A549 (cell line): ENCODE measurements at regions not wholly inside any gene's neighbourhood (a gene's known extent, or its start where the extent isn't known, plus 50 kb on each side); places are given as distances from the start of the nearest gene placed in this dataset.

Source experiments
- ATAC-seq, 2 experiments: fragments of 200-7000 bp in 1 of 2; fragments of >200 bp in 1 of 2; cut with Nextera tagmentation in 1 of 2; cut with Tn5 transposase in 1 of 2; 3 replicates each; pipeline versions ENCODE4 v1.8.0 to v1.9.1; 2018 to 2020; ENCODE audit warnings: mild to moderate bottlenecking in 1 of 2, moderate library complexity in 1 of 2
- CTCF ChIA-PET: fragments of 300-600 bp; sonication (Branson Sonifier 250); formaldehyde crosslinking; extraction: SDS; loops from one replicate; lab custom pipeline; 2021; ENCODE audit warnings: antibody characterized with exemption, inconsistent platforms; lab: Yijun Ruan, JAX
- POLR2A ChIA-PET: fragments of 350-600 bp; formaldehyde crosslinking; extraction: SDS; loops from one replicate; lab custom pipeline; 2021; ENCODE audit warnings: antibody characterized with exemption, inconsistent platforms; lab: Yijun Ruan, JAX
- DNase-seq, 2 experiments: peaks; one replicate each; pipeline versions ENCODE4 v3.0.0 to v3.0.0-alpha.2; 2011 to 2016; ENCODE audit warnings: low read depth in 1 of 2, low spot score in 1 of 2
- FAIRE-seq: peaks from 2 replicates; lab custom pipeline; 2011; peaks lifted over from hg19 to GRCh38; lab: Jason Lieb, UNC
- H3K27ac ChIP-seq, 2 experiments: fragments of >200 bp; sonication (Bioruptor Twin); formaldehyde crosslinking; 3 replicates each; pipeline ENCODE4 v1.5.1; 2016 to 2017
- H3K4me1 ChIP-seq: fragments of >200 bp; sonication (Bioruptor Twin); formaldehyde crosslinking; 3 replicates; pipeline ENCODE4 v1.6.1; 2016
- H3K4me2 ChIP-seq: fragments of >200 bp; sonication (Bioruptor Twin); formaldehyde crosslinking; 3 replicates; pipeline ENCODE4 v1.6.1; 2016
- H3K4me3 ChIP-seq: fragments of >200 bp; sonication (Bioruptor Twin); formaldehyde crosslinking; 3 replicates; pipeline ENCODE4 v1.5.1; 2016
- H3K9me3 ChIP-seq: fragments of >200 bp; sonication (Bioruptor Twin); formaldehyde crosslinking; 3 replicates; pipeline ENCODE4 v1.6.1; 2016
- ATOH8 ChIP-seq: fragments of 250-450 bp; sonication (Bioruptor Pico); IDR thresholded peaks from 2 replicates; pipeline ENCODE4 v1.5.0; 2020; ENCODE audit warnings: low read depth, mild to moderate bottlenecking, moderate library complexity
- CBX2 ChIP-seq: fragments of 200-600 bp; sonication (generic); IDR thresholded peaks from 2 replicates; pipeline ENCODE4 v1.6.1; 2016; ENCODE audit warnings: low read depth, mild to moderate bottlenecking, borderline replicate concordance
- CTCF ChIP-seq: fragments of >200 bp; sonication (Bioruptor Twin); formaldehyde crosslinking; IDR thresholded peaks from 3 replicates; pipeline ENCODE4 v1.5.1; 2016
- EHF ChIP-seq: fragments of 250-450 bp; sonication (Bioruptor Pico); IDR thresholded peaks from 2 replicates; pipeline ENCODE4 v1.5.0; 2020; ENCODE audit warnings: mild to moderate bottlenecking
- EHMT2 ChIP-seq: fragments of 200-600 bp; sonication (generic); IDR thresholded peaks from 2 replicates; pipeline ENCODE4 v1.6.1; 2016; ENCODE audit warnings: antibody characterized with exemption, low read depth, mild to moderate bottlenecking, moderate library complexity
- HDAC2 ChIP-seq: fragments of 200-600 bp; sonication (generic); IDR thresholded peaks from 2 replicates; pipeline ENCODE4 v1.6.1; 2016
- HMGXB4 ChIP-seq: fragments of 250-450 bp; sonication (Bioruptor Pico); IDR thresholded peaks from 2 replicates; pipeline ENCODE4 v1.5.0; 2021; ENCODE audit warnings: mild to moderate bottlenecking, moderate library complexity, borderline replicate concordance
- HOXA7 ChIP-seq: fragments of 250-450 bp; sonication (Bioruptor Pico); IDR thresholded peaks from 2 replicates; pipeline ENCODE4 v1.5.0; 2020; ENCODE audit warnings: mild to moderate bottlenecking, moderate library complexity
- JUN ChIP-seq, 2 experiments: fragments of >200 bp; sonication (Bioruptor Twin); formaldehyde crosslinking; IDR thresholded peaks; 2 replicates in 1 of 2; 3 replicates in 1 of 2; pipeline ENCODE4 v1.6.1; 2016 to 2017
- KDM1A ChIP-seq: fragments of 200-600 bp; sonication (generic); IDR thresholded peaks from 2 replicates; pipeline ENCODE4 v1.6.1; 2016; ENCODE audit warnings: low read depth, mild to moderate bottlenecking
- KDM5A ChIP-seq: fragments of 200-600 bp; sonication (generic); IDR thresholded peaks from 2 replicates; pipeline ENCODE4 v1.6.1; 2016; ENCODE audit warnings: antibody characterized with exemption, mild to moderate bottlenecking
- MAFK ChIP-seq: fragments of 450-650 bp; IDR thresholded peaks from 2 replicates; pipeline ENCODE4 v1.6.1; 2014; ENCODE audit not compliant: partially characterized antibody
- PBX3 ChIP-seq: IDR thresholded peaks from 2 replicates; pipeline ENCODE4 v1.6.1; 2012
- PHF8 ChIP-seq: fragments of 200-600 bp; sonication (generic); IDR thresholded peaks from 2 replicates; pipeline ENCODE4 v1.6.1; 2016; ENCODE audit warnings: low read depth, mild to moderate bottlenecking, antibody characterized with exemption, moderate library complexity, borderline replicate concordance
- RCOR1 ChIP-seq: fragments of 150-350 bp; IDR thresholded peaks from 2 replicates; pipeline ENCODE4 v1.6.1; 2014; ENCODE audit warnings: antibody characterized with exemption, low read length, low read depth
- REST ChIP-seq: fragments of 200-600 bp; sonication (generic); IDR thresholded peaks from 2 replicates; pipeline ENCODE4 v1.6.1; 2016; ENCODE audit warnings: antibody characterized with exemption, mild to moderate bottlenecking, moderate library complexity
- SMC3 ChIP-seq: fragments of >200 bp; sonication (Bioruptor Twin); formaldehyde crosslinking; IDR thresholded peaks from 3 replicates; pipeline ENCODE4 v1.6.1; 2018; ENCODE audit warnings: inconsistent platforms
- TP53 ChIP-seq: fragments of 250-450 bp; sonication (Bioruptor Pico); IDR thresholded peaks from 2 replicates; pipeline ENCODE4 v1.5.0; 2021; ENCODE audit warnings: mild to moderate bottlenecking, moderate library complexity
- ZNF302 ChIP-seq: fragments of 250-450 bp; sonication (Bioruptor Pico); IDR thresholded peaks from 2 replicates; pipeline ENCODE4 v1.9.0; 2021; ENCODE audit warnings: inconsistent platforms, mild to moderate bottlenecking, moderate library complexity
- whole genome bisulfite sequencing: methylation state at CpG from one replicate; pipeline ENCODE4 v1.1.6; 2017; ENCODE audit errors: missing lambda C conversion rate; 5-methylcytosine and 5-hydroxymethylcytosine counted together

DNA sequence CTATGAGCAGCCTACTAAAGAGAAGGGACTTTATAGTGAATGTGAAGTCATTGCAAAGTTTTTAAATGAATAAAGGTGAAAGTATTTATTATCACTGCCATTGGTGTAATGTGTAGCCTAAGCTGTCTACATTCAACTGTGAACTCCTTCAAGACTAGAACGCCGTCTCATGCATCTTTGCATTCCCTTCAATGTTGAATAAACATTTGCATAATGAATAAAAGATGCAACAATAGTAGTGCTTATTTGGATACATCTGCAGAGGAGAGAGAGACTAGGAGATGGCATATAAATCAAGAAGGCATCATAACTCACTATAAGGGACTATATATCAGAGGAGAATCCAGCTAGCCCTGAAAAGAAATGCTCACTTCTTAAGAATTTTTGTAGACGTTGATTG, 1623.8 kb upstream of the TENM3 start (continued):
- TF ChIP-seq CTCF: no peak
- TF ChIP-seq TP53: no peak
- no peak for TF ChIP-seq ZNF302 (CRISPR knock-in tag)

DNA sequence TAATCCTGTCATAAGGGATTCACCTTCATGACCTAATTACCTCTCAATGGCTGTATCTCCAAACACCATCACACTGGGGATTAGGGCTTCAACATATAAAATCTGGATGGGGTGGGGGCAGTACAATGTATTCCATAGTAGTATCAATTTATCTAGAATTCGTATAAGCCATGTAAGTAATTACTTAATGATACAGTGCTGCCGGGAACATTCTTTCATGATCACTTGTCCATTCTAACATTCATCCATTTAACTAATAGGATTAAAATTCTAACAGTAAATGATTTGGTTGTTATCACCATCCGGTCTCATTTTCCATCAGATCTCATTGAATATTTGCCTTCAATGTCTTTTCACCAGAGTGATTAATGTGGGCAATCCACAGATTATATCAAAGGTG, 1620.9 kb upstream of the TENM3 start:
- H3K4me3 ChIP-seq: no peak overlapping the region
- ChIA-PET POLR2A (no interaction called here), CTCF (no interaction called here)
- no peak for ATAC-seq
- H3K9me3 ChIP-seq: no peaks in the 10 kb centered on the region
- 5% methylated on average over 3 of the region's 3 CpGs for WGBS
- TF ChIP-seq PHF8 (no peak), EHF (CRISPR knock-in tag) (no peak), RCOR1 (no peak)
- TF ChIP-seq, all 56 proteins: peak for 0
- H3K4me1 ChIP-seq: no peaks in the 10 kb centered on the region
- H3K4me2 ChIP-seq: no peak overlapping the region
- no peak for DNase-seq
- FAIRE-seq: no peak
- H3K27ac ChIP-seq: no peak overlapping the region

GRCh38 chr4:180625653-180626052, 1617.5 kb upstream of the TENM3 start:
- Histone ChIP-seq H3K4me1 (no peaks in the 10 kb centered on the region), H3K27ac (no peak overlapping the region), H3K4me2 (no peak overlapping the region), H3K9me3 (no peaks in the 10 kb centered on the region), H3K4me3 (no peak overlapping the region)
- TF ChIP-seq HOXA7 (CRISPR knock-in tag) (no peak), KDM5A (no peak), REST (no peak), JUN (IDR thresholded peaks at IDR 0.05) (no peak), ZNF302 (CRISPR knock-in tag) (no peak), ATOH8 (no peak), EHMT2 (no peak), KDM1A (no peak), EHF (CRISPR knock-in tag) (no peak)
- no peak for DNase-seq
- CTCF ChIA-PET: no interaction called here
- FAIRE-seq: no peak
- ATAC-seq: no peak
- WGBS: 18% methylated on average over 3 of the region's 3 CpGs
- POLR2A ChIA-PET: no interaction called here

DNA sequence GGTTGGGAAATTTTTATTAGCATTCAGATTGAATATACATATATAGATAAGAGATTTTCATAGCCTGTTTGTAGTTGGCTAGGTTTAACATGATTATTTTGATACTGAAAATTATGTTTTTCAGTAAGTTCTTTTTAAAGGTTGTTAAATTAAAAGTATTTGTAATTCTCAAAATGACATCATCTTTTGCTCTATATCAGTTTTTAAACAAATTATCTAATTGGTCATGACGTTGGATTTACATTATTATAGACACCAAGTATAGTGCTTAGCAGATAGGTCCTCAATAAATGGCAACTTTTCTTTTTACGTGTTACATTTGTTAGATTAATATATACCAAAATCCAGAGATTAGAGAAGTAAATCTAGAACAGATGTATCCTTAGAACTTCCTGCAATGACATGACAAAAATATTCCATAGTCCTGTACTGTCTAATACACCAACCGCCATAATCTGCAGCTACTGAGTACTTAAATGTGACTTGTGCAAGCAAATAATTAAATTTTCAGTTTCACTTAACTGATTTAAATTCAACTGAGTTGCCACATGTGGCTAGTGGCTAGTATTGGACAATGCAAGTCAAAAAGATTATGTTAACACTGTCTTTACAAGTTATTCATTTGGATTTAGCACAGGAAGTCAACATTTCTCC, 1613.1 kb upstream of the TENM3 start:
- WGBS: 7% methylated on average over 3 of the region's 3 CpGs
- no peaks in the 10 kb centered on the region for H3K4me1 ChIP-seq
- H3K4me2 ChIP-seq: no peak overlapping the region
- no peak overlapping the region for H3K4me3 ChIP-seq
- DNase-seq: no peak
- CTCF ChIA-PET: no interaction called here
- no peak for TF ChIP-seq SMC3
- no peak for TF ChIP-seq MAFK
- TF ChIP-seq CBX2: no peak
- no peak for TF ChIP-seq HOXA7 (CRISPR knock-in tag)
- no peak for TF ChIP-seq HMGXB4 (CRISPR knock-in tag)
- no peak for TF ChIP-seq HDAC2
- no peak for TF ChIP-seq PBX3
- TF ChIP-seq, all 56 proteins: peak for 0
- POLR2A ChIA-PET: no interaction called here
- no peak for FAIRE-seq
- ATAC-seq: no peak
- H3K9me3 ChIP-seq: no peaks in the 10 kb centered on the region
- no peak overlapping the region for H3K27ac ChIP-seq
